GDM1 (cell line): ENCODE measurements at regions not wholly inside any gene's neighbourhood (a gene's known extent, or its start where the extent isn't known, plus 50 kb on each side); places are given as distances from the start of the nearest gene placed in this dataset.

Experiments
- DNase-seq: peaks from one replicate; lab custom pipeline; 2025; lab: John Stamatoyannopoulos, UW

DNA sequence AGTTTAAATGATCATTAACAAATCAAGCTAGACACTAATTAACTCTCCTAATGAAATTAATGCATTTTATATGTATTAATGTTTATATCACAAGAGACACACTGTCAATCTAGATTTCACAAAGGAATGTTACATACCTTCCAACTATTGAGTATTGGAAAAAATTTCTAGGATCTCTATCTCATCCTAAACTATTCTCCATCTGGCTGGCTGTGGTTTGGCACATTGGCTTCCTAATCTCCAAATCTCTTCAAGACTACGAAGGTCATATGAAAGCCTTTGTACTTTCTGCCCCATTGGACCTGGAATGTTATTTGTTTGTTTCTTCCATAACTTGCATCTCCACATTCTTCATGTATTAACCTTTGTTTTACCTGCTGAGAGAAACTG, 1160.0 kb downstream of the ADGRL3 start:
- no peak for DNase-seq

DNA sequence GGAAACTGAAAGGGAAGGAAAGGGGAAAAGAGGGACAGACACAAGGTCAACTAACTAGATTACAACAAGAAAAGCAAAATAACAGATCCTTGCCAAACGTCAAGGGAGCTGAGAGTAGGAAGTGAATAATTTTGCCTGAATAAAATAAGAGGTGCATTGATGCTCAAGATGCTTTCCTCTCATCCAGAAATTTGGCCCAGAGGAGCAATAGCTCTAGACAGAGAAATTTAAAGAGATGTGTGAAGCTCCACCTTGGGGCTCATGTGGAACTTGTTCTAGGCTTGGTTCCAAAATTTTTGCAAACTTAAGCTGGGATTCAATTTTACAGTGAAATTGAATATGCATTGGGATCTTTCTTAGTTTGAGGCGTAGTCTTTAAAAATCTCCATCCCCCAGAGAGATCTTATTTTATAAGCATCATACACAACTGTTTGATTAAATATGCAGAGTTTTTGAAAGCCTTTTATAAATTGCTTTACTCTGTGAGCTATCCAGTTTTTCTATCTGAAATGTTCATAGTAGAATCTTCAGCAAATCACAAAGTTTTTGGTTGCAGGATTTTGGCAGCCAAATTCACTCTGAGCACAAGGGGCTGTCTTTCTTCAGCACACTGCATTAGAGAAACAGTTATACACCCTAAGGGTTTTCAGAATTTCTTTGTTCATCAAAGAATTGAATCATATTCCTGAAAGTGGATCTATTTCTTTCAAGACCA, 1159.5 kb downstream of the ADGRL3 start:
- no peak for DNase-seq

DNA sequence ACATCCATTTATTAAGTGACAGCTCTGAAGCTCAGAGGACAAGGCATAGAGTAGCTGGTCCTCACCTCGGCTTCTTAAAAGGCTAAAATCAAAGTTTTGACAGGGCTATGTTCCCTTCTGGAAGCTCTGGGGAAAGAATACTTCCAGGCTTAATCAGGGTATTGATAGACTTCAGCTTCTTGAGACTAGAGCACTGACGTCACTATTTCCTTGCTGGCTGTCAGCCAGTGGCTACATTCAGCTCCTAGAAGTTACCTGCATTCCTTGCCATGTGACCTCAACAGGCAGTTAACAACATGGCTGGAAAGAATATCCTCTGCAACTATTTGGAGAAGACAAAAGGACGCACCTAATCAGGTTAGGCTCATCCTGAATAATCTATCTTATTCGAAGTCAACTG, 1144.8 kb downstream of the ADGRL3 start:
- DNase-seq, result no peak

DNA sequence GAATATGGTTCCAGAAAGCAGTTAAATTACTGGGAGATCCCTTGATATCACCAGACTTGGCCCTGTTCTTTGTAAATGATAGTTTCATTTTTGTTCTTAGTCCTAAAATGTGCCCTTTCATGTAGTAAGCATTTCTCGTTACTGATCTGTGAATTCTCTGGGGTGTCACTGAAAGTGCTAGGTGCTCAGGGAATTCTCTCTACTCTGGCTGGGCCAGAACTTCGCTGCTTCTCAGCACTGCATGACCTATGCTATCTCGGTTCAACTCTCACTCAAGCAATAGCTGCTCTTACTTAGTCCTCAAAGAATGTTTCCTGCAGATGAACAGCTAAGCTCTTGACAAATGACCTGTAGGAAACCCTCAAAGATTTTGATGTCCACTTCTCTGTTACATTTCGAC, 1144.3 kb downstream of the ADGRL3 start:
- no peak for DNase-seq

DNA sequence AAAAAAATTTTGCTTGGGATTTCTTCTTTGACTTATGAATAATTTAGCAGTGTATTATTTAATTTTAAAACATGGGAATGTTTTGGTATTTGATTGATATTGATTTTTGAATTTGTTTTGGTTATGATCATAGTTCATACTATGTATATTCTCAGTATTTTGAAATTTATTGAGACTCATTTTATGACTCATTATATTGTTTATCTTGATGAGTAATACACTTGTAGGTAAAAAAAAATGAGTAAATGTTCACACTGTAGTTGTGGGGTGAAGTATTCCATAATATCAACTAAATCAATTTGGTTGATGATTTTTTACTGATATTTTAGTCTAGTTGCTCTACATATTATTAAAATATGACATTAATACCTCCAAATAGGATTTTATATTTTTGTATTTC, 1142.2 kb downstream of the ADGRL3 start:
- DNase-seq, result no peak

DNA sequence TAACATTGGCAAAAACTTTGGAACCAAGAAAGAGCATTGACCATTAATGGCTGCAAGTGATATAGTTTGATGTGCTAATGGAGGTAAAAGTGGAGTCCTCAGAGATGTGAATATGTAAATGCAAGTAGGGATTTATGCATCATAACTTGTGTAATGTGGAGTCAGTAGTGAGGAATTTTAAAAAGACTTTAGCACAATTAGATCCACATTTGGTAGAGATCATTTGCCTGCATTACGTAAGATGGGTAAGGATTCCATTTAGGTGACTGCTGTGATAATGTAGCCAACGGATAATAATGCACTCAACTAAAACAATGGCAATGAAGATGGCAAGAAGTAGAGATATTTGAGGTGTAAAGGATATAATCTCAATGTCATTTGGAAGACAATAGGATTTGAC, 1128.4 kb downstream of the ADGRL3 start:
- DNase-seq, result no peak

DNA sequence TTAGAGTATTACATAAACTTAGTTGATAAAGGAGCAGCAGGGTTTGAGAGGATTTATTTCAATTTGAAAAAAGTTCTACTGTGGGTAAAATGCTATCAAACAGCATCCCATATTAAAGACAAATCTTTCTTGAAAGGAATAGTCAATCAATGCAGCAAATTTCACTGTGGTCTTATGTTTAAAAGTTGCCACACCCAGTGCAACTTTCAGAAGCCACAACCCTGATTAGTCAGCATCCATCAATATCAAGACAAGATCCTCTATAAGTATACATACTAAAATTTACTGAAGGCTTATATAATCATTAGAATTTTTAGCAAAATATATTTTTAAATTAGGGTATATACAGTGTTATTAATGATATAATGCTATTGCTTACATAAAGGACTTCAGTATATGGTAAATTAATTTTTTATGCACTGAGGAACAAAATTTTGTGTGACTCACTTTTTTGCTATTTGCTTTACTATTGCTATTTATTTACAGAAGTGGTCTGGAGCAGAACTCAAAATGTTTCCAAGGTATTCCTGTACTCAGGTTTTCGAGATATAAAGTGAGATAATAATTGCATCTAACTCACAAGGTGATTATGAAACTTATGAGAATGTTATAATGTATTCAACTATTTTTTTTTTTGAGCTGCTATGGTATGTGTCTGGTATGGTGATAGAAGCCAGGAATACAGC, 1127.6 kb downstream of the ADGRL3 start:
- no peak for DNase-seq

DNA sequence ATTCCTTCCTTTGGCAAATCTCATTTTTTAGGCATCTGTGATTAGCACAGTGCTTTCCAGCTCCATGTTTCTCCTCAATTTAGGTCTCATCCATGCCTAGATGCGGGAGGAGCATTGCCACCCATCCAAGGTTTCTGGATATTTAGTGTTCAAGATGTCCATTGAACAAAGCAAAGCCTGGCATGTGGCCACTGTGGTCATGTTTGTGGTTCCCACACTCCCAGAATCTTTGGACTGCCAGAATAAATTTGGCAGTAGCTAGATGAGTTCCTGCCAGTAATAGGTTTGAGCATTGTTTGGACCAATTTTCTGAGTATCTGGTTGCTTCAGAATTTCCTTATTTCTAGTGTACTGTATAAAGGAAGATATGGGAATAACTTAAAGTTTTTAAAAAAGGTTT, 1124.1 kb downstream of the ADGRL3 start:
- no peak for DNase-seq

DNA sequence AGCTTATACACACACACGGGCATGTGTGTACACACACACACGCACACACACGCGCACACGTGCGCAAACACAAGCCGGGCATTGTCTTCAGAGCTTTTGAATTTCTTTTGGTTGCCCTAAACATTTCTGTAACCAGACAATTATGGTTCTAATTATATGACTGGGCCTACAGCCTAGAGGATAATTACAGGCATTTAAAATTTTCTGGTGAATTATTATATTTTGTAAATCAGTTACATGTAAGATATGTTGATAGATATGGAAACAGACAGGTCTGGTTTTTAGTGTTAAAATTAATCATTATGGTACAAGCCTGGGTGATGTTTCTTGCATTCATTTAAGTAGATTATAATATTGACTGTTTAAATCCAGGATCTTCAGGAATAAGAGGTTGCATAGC, 1120.5 kb downstream of the ADGRL3 start:
- DNase-seq, result no peak

DNA sequence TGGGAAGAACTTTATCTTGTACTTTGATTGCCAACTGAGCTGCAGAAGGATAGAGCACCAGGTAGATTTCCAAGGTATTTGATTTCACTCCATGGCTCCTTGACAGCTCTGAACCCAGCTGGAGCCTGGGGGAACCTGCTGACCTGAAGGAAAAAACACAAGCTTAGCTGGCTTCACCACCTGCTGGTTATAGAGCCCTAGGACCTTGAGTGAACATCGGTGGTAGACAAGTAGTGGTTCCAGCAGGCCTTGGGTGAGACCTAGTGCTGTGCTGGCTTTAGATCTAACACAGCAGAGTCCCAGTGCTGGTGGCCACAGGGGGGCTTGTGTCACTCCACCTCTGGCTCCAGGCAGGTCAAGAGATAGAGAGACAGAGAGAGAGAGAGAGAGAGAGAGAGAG, 1102.6 kb downstream of the ADGRL3 start:
- DNase-seq, result no peak

DNA sequence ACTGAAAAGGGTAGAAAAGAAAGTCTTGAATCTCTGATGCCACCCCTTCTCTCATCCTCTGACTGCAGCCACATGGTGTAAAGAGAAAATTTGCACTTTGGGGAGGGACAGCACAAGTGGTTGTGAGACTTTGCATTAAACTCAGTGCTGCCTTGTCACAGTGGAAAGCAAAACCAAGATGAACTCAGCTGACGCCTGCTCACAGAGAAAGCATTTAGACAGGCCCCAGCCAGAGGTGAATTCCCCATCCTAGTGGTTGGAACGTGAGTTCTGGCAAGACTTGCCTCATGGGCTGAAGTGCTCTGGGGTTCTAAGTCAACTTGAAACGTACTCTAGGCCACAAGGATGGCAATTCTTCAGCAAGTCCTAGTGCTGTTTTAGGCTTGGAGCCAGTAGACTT, 1101.4 kb downstream of the ADGRL3 start:
- no peak for DNase-seq

DNA sequence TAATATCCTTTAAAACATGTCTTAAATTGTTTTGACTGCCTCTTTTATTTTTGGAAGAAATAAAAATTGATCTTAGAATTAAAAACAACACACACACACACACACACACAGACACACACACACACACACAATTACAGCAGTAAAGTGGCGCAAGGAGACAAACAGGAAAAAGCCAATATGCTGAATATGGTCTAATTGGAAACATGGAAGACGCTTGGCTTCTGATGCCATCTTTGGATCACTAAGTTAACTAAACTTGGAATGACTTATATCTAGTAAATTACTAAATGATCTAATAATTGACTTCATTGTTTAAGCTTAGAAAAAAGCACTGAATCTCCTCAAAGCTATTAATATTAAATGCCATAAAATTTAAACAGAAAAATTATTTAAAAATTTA, 1093.4 kb downstream of the ADGRL3 start:
- no peak for DNase-seq

DNA sequence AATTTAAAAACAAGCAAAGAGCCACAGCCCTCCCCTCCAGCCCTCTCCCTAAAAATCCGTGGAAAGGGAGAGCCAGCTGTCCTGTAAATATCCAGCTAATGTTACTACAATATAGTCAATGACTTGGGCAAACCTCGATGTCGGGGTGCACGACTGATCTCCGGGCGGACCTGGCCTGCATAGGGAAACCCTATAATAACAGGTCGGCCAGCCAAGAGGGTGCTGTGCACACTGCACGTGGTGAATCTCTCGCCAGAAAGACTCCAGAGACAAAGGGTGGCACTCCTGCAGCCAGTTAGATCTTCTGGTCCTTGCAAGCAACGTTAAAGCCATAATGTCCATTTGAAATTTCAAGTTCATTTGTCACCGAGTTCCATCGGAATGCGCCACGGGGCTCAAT, 1092.8 kb downstream of the ADGRL3 start:
- DNase-seq, result no peak

DNA sequence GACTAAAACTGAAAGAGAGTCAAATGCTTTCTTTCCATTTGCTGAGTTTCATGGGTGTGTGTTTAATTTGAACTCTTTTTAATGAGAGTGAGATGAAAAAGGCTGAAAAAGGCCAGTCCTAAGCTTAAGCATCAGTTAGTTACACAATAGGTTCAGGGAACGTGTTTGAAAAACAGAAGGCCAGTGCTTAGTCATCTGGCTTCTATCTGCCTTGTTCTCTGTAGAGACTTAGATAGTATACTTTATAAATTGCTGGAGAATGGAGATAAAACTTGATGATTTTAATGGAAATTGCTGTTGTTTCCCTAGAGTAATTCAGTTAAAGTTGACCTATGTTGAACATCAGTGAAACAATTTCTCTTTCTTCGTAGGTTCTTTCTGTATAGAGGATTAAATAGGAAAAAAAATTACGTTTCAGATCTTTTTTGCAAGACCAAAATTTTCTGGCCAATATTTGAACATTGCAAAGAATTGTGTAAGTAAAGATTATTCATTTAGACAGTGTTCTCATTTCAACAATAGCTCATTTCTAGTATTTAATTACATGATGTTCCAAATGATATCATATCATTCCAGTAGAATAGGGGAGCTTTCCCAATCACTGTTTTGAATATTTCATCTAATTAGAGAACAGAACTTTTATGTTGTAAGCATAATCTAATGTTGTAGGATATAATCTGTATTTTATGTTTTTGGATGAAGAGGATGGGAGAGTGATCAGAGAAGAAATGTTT, 1088.8 kb downstream of the ADGRL3 start:
- no peak for DNase-seq

DNA sequence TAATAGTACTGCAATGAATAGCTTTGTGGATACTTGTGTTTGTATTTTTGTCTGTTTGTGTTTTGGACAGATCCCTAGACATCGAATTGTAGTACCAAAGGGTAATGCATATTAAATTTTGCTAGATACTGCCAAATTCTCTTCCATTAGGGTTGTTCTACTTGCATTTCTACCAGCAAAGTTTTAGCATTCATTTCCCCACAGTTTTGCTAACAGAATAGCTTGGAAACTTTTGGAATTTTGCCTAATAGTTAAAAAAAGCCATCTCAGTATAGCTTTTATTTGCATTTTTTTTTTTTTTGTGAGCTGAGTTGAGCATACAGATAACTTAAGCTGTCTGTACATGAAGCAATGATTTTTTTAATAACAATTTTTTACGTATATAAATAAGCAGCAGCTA, 1084.9 kb downstream of the ADGRL3 start:
- DNase-seq, result no peak

DNA sequence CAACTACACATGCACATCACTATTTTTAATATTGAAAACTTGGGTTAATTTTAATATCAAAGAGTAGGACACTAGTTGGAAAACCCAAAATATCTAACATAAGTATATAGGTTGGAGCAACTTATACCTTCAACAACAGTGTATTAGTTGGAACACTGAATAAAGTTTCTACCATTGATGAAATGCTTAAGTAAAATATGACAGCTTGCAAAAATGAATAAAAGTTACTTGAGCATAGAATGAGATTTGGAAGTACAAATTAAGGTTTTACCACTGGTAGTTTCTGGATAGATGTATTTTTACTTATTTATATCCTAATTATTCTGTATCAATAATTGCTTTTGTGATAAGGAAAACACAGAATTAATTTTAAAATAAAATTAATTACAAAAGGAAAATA, 1079.6 kb downstream of the ADGRL3 start:
- no peak for DNase-seq

DNA sequence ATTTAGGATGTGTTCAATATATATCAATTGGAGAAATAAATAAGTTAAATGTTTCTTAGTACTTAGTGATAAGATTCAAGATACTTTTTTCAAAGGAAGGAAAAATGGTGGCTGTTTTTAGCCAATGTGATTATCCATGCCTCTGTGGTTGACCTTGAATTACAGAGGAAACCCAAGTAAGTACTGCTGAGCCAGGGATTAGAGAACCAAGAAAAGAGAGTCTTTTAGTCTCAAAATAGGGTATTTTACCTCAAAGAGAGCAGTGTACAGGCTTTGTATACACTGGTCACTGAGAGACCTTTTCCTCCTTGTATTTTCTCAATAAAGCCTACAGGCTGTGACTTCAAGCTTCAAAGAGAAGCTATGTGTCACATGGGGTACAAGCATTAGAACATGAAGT, 1075.3 kb downstream of the ADGRL3 start:
- DNase-seq, result no peak

DNA sequence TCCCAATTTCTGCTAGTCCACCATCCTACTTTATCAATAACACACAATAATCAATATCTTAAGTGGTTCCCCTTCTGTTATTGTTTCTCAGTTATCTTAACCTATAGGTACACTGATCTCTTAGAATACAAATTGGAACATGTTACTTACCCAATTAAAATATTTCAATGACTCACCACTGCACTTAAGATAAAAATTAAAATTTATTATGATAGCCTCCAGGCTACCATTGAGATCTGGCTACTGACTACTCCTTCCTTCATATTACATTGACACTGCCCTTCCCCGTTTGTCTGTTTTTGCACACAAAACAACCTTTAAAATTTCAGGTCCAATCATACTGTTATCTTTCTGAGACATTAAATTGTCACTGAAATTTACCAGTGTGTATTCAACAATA, 1074.7 kb downstream of the ADGRL3 start:
- DNase-seq, result no peak

DNA sequence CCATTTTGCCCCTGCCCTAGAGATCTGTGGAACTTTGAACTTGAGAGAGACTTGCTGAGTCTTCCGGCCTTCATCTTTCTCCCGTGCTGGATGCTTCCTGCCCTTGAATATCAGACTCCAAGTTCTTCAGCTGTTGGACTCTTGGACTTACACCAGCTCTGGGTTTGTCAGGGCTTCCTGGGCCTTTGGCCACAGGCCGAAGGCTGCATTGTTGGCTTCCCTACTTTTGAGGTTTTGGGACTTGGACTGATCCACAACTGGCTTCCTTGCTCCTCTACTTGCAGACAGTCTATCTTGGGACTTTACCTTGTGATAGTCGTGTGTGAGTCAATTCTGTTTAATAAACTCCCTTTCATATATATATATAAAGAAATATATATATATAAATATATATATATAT, 1071.0 kb downstream of the ADGRL3 start:
- no peak for DNase-seq

DNA sequence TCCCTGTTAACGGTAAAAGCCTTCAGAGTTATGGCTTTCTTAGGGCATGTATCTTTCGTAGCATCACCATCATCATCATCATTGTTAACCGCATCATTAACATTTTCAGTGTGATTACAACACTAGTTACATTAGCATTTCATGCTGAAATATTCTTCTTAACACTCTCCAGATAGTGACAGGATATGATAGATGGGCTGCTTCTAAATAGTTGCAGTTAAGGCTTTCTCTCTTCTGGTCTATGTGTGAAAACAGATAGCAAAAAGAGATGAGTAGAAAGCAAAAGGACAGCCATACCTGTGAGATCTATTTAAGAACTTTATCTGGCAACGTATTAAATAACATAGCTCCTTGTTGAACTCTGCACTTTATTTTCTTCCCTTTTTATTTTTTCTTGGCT, 1069.8 kb downstream of the ADGRL3 start:
- no peak for DNase-seq

DNA sequence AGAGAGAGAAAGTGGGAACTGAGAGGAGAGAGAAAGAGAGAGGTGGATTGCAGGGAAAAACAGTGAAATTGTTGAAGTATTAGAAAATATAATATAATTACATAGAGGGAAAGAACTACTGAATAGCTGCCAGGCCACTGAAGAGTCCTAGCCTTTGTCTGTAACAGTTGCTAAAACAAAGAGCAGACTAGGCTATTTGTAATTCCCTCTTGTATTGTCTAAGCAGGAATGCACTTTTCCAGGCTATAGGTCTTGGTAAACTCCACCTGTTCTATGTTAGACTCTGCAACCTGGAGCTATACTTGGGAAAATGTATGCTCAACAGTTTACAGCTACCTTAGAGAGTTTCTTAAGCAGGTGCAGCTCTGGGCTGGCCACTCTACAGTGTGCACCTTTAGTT, 1063.3 kb downstream of the ADGRL3 start:
- DNase-seq, result no peak

DNA sequence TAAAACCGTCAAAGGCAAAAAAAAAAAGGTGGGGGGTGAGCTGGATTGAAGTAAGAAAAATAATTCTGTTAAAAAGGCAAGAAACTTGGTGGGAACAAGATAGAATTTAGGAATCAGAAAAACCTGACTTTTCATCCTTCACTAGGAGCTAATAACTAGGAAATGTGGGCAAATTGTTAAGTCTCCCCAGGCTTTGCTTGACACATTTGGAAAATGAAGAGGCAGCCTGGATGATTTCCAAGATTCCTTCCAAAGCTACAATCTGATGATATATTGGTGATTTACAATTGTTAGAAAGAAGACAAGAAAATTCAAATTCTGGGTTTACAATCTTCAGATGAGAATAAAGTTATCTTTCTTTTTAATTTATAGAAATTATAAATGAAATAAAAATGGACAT, 1062.5 kb downstream of the ADGRL3 start:
- no peak for DNase-seq

DNA sequence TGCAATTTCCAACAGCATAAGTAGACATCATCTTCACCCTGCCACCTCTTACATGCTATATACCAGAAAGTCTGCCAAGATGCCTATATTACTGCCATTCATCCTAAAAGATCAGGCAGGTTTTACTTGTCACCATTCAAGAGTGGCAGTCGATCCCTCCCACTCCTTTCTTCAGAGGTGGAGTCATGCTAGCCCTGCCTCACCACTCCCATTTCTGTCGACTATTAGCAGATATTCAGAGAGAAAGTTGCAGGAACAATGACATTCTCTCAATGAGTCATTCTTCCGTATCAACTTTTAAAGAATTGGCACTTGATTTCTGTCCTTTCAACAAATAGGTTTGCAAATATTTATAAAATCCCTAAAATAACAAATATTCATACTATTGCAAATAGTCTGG, 1060.1 kb downstream of the ADGRL3 start:
- no peak for DNase-seq
